T1000 (cell line): ENCODE measurements at regions not wholly inside any gene's neighbourhood (a gene's known extent, or its start where the extent isn't known, plus 50 kb on each side); places are given as distances from the start of the nearest gene placed in this dataset.
"Not testable (repeated sequence)": the region's sequence is repeated elsewhere in the genome, so short reads cannot be mapped to it uniquely, and the experiment has no call there.

Source experiments
- DNase-seq: peaks from one replicate; lab custom pipeline; 2025; ENCODE audit warnings: mixed read lengths; lab: John Stamatoyannopoulos, UW

- no peak for DNase-seq
These were observed 1511.0 kb downstream of the FSTL5 start for GRCh38 chr4:160652790-160653189.

GRCh38 chr4:160675550-160675949, 1488.2 kb downstream of the FSTL5 start:
- no peak for DNase-seq

GRCh38 chr4:160685729-160686128, 1478.1 kb downstream of the FSTL5 start:
- DNase-seq: no peak

GRCh38 chr4:160701671-160702070, 1462.1 kb downstream of the FSTL5 start:
- no peak for DNase-seq

GRCh38 chr4:160709026-160709425, 1454.8 kb downstream of the FSTL5 start:
- no peak for DNase-seq

GRCh38 chr4:160709546-160709945, 1454.3 kb downstream of the FSTL5 start:
- no peak for DNase-seq

GRCh38 chr4:160716551-160716950, 1447.2 kb downstream of the FSTL5 start:
- no peak for DNase-seq

- DNase-seq: no peak
These were observed 1446.0 kb downstream of the FSTL5 start for GRCh38 chr4:160717848-160718247.

GRCh38 chr4:160724063-160724462, 1439.7 kb downstream of the FSTL5 start:
- no peak for DNase-seq

GRCh38 chr4:160745126-160745525, 1418.7 kb downstream of the FSTL5 start:
- DNase-seq: no peak

GRCh38 chr4:160746585-160746984, 1417.2 kb downstream of the FSTL5 start:
- DNase-seq: not testable (repeated sequence)

GRCh38 chr4:160772668-160773067, 1391.1 kb downstream of the FSTL5 start:
- no peak for DNase-seq

GRCh38 chr4:160795216-160795615, 1368.6 kb downstream of the FSTL5 start:
- no peak for DNase-seq

- DNase-seq: no peak
These were observed 1355.6 kb downstream of the FSTL5 start for GRCh38 chr4:160808174-160808573.

- no peak for DNase-seq
These were observed 1354.2 kb downstream of the FSTL5 start for GRCh38 chr4:160809576-160809975.

- no peak for DNase-seq
These were observed 1353.4 kb downstream of the FSTL5 start for GRCh38 chr4:160810424-160810823.

- no peak for DNase-seq
These were observed 1352.9 kb downstream of the FSTL5 start for GRCh38 chr4:160810941-160811340.

- DNase-seq: no peak
These were observed 1351.8 kb downstream of the FSTL5 start for GRCh38 chr4:160811956-160812355.

- no peak for DNase-seq
These were observed 1349.1 kb downstream of the FSTL5 start for GRCh38 chr4:160814726-160815125.

- no peak for DNase-seq
These were observed 1345.2 kb downstream of the FSTL5 start for GRCh38 chr4:160818571-160818970.

GRCh38 chr4:160819791-160820190, 1344.0 kb downstream of the FSTL5 start:
- no peak for DNase-seq

- DNase-seq: no peak
These were observed 1339.3 kb downstream of the FSTL5 start for GRCh38 chr4:160824481-160824880.

GRCh38 chr4:160825644-160826338, 1338.0 kb downstream of the FSTL5 start:
- DNase-seq: no peak

GRCh38 chr4:160826339-160826679, 1337.5 kb downstream of the FSTL5 start:
- no peak for DNase-seq
